GM13977 (cell line): ENCODE measurements at regions not wholly inside any gene's neighbourhood (a gene's known extent, or its start where the extent isn't known, plus 50 kb on each side); places are given as distances from the start of the nearest gene placed in this dataset.
"Not testable (repeated sequence)": the region's sequence is repeated elsewhere in the genome, so short reads cannot be mapped to it uniquely, and the experiment has no call there.

Source experiments
- DNase-seq: peaks from one replicate; pipeline ENCODE4 v3.0.0; 2012; ENCODE audit warnings: low spot score
- CTCF ChIP-seq: IDR thresholded peaks from 2 replicates; pipeline ENCODE4 v1.5.1; 2012; ENCODE audit warnings: mild to moderate bottlenecking, control low read depth; ENCODE audit not compliant: insufficient read depth; ENCODE audit errors: extremely low read depth, missing control alignments
- in situ Hi-C: fragments of 300-500 bp; cut with MboI; formaldehyde crosslinking; loops from one replicate; pipeline ENCODE4 v1.12.0; 2022; ENCODE audit warnings: low sequenced_read_pairs, low pct_unique_long_range_greater_than_20kb, mixed read lengths, inconsistent platforms; ENCODE audit not compliant: unreplicated experiment

GRCh38 chr7:157476201-157476600 lies 139.4 kb downstream of the DNAJB6 start:
- TF ChIP-seq CTCF = no peak
- DNase-seq = no peak
- in situ Hi-C loops = no loop called here

- TF ChIP-seq CTCF = no peak
- in situ Hi-C loops = no loop called here
Measured at GRCh38 chr7:157476654-157477549, 140.1 kb downstream of the DNAJB6 start.

DNA sequence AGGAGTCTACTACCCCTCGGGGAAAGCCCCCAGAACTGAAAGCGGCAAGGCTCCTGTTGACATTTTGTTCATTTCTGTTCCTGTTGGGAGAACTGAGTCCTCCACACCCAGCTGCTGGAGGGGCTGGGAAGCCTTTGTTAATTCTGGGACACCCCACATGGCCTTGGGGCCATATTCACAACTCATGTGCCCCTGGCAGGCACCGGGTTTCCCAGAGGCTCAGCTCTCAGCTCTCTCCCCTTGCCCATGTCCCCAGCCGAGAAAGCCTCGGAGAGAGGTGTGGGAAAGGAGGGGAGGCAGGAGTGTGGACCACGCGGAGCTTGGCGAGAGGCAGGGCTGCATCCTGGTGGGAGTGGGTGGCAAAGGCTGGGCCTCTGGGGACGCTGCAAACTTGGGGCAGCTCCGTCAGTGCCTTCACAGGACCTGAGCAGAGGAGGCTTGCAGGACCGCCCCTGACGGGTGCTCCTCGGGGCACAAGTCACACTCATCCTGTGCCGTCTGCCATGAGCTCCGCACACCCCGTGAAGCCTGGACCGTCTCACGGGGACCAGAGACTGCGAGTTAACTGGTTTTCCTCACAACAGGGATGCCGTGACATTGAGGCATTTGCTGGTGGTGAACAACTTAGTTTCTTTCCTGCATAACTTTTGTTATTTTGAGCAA lies 140.9 kb downstream of the DNAJB6 start:
- DNase-seq = no peak
- in situ Hi-C loops = no loop called here
- no peak for TF ChIP-seq CTCF

More at GRCh38 chr7:157476654-157477549, 140.1 kb downstream of the DNAJB6 start:
- no peak for DNase-seq

- in situ Hi-C loops, DNase-seq: not testable (repeated sequence)
Measured at GRCh38 chr7:157478611-157479010, 141.8 kb downstream of the DNAJB6 start.

DNA sequence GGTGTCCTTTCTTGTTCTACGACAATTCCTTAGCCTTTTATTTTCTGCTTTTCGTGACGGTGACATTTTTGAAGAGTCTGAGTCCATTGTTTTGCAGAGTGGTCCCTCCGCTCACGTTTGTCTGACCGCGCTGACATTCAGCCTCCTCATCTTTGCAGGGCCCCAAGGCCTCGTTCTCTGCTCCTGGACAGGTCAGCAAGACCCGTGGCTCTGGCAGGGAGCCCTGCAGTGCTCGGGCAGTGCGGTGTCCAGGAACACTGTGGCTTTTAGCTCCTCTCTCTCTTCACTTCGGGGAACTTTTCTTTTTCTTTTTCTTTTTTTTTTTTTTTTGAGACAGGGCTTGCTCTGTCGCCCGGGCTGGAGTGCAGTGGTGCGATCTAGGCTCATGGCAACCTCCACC lies 142.5 kb downstream of the DNAJB6 start:
- TF ChIP-seq CTCF = no peak
- in situ Hi-C loops = no loop called here
- DNase-seq = no peak

DNA sequence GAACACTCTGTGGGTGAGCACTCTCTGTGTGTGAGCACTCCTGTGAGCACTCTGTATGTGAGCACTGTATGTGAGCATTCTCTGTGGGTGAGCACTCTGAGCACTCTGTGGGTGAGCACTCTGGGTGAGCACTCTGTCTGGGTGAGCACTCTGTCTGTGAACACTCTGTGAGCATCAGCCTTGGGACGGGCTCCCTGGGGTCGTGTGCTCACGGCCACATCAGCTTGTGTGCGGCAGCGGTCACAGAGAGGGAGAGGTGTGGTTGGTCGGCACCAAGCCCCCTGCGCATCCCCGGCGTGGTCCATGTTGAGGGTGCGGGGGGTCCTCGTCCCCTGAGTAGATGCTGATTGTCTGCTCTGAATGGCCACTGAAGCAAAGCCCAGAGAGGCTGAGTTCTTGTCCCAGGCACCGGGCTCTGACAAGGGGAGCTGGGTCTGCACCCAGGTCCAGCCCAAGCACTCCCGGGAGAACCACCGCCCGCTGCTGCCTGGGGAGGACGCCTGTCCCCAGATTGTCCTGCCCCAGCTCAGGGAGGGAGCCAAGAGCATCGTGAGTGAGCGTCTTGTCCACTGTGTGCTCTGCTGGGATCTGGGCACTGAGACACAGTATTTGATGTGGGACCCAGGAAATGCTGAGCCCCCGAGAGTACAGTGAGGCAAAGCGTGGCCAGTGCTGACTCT lies 143.7 kb downstream of the DNAJB6 start:
- no peak for TF ChIP-seq CTCF
- in situ Hi-C loops = no loop called here
- DNase-seq = no peak
